NCI-H2227 (cell line): ENCODE measurements at regions not wholly inside any gene's neighbourhood (a gene's known extent, or its start where the extent isn't known, plus 50 kb on each side); places are given as distances from the start of the nearest gene placed in this dataset.

Source experiments
- DNase-seq: peaks from one replicate; lab custom pipeline; 2025; ENCODE audit not compliant: unreplicated experiment; lab: John Stamatoyannopoulos, UW

DNA sequence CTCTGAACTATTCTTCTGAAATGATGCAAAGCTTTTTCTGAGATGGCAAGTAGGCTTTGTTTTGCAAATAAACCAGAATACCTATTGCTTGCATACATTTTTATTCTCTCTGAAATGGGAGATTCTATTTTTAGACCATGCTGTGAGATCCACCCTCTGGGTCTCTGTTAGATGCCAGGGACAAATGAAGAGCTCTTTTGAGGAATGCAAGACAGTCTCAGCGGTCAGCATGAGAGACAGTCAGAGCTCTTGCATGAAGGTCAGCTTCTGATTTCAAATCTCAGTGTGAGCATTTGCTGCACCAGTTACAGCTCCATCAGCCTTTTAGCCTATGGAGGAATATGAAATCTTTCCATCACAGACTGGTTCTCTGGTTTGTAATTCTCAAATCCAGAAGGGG lies 429.9 kb upstream of the KLF6 start:
- DNase-seq, result no peak

DNA sequence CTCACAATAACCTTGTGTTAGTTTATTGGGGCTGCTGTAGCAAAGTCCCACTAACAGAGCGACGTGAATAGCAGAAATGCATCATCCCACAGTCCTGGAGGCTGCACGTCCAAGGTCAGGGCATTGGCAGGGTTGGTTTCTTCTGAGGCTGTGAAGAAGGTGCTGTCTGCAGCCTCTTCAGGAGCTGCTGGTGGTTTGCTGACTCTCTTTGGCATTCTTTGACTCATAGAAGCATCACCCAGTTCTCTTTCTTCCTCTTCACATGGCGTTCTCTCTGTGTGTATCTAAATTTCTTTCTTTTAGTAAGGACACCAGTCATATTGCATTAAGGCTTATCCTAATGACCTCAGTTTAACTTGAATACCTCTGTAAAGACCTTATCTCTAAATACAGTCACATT lies 428.4 kb upstream of the KLF6 start:
- no peak for DNase-seq

GRCh38 chr10:4212111-4212630 lies 427.2 kb upstream of the KLF6 start:
- DNase-seq, result no peak

GRCh38 chr10:4208499-4208898 lies 423.5 kb upstream of the KLF6 start:
- DNase-seq, result no peak

DNA sequence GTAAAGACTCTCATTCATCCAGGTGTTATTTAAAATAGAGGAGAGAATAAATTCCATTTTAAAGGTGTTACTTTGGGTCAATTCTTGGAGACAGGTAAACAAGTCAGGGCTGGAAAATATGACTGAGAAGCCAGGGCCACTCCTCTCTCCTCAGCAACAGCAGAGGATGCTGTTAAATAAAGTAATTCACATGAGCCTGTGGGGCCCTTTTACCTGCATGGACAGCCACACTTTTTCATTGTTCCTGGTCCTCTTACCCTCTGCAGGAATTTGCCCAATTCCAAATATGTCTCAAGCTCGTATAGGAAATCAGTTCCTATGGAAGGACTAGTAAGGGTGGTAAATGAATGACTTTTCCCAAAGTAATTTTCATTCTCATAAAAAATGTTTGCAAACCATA lies 420.1 kb upstream of the KLF6 start:
- no peak for DNase-seq

DNA sequence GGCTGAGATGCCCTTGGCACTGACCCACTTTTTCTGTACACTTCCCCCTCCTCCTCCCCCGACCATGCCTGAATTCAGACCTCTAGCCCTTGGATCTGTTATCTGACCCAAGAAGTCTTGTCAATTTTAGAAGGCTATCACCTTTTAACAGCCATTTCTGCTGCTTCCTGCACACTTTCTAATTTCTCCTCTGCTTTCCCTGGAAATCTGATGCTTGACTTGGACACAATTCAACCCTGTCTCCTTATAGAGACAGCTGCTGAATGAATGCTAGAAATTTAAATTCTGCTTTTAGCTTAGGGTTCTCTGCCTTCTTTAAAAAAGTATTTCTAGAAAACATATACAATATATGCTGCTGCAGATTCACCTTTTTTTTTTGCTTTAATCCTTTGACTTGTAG lies 417.9 kb upstream of the KLF6 start:
- DNase-seq, result no peak

DNA sequence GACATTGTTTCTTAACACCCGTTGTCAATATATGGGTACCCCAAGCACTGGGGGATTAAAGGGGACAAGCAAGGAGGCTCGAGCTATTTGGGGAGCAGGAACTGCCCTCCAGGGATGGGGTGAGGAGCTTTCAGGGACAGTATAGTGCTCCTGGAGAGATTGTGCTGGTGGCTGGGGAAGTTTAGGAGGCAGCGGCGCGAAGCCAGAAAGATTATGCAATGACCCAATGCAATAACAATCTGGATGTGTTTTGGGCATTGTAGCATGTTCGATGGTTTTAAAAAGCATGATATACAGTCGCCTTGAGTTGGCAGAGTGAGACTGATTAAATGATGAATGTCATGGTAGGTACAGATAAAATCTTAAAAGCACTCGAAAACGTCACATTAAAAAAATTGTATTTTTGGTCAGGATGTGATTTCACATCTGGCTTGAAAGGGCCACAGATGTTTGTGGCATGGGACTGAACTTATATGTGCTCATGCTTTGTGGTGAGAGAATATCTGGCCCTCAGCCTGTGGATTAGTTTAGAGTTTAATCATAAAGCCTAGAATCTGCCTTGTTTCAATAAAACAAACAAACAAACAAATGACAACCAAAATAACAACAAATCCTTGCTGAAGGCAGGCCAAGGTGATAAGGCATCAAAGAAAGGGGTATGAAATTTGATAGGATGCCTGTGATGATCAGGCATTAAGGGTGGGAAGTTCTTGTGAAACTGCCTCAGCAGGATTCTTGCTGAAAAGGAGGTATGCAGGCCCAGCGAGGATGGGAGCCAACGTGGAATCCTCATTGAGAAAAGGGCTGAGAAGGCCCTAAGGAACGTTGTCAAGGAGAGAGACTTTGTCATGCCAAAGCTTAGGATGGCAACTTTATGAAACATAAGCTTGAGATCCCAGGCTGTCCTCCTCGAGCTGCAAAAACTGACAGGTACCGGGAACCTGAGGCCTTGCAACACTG lies 417.1 kb upstream of the KLF6 start:
- no peak for DNase-seq

DNA sequence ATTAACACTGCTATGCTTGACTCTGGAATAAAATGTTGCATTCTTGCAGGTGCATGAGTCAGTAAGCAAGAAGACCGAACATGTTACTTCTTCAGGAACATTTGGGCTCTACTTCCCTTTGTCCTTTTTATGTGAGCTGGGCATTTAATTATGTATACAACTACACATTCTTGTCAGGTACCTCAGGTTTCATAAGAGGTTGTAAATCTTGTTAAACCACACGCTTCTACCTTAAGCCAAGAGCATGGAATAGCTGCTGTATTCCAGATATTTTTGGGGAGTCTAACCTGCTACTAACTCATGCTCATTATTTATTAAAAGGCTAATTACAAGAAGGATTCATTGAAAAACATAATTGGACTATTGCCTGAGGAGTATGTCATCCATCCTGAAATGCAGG lies 414.2 kb upstream of the KLF6 start:
- no peak for DNase-seq

- no peak for DNase-seq
Measured at GRCh38 chr10:4198216-4198615, 413.2 kb upstream of the KLF6 start.

GRCh38 chr10:4197676-4198075 lies 412.7 kb upstream of the KLF6 start:
- no peak for DNase-seq

- DNase-seq, result no peak
Measured at GRCh38 chr10:4196771-4197390, 411.9 kb upstream of the KLF6 start.

DNA sequence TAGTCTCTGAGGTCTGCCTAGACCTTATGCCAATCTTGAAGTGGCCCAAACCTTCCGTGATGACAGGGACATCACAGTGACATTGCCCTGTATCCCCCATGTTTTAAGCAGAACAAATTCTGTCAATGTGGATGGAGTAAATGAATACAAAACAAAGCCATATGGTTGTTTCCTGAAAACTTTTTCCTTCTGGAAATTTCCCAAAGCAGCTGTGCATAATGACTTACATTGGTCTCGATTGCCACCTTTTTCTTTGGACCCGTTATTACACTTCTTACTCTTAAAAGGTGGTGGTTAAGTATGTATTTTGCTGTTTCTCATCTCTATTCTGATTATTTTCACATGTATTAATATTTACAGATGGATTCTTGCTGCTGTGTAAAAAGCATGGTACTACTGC lies 411.2 kb upstream of the KLF6 start:
- DNase-seq, result no peak

DNA sequence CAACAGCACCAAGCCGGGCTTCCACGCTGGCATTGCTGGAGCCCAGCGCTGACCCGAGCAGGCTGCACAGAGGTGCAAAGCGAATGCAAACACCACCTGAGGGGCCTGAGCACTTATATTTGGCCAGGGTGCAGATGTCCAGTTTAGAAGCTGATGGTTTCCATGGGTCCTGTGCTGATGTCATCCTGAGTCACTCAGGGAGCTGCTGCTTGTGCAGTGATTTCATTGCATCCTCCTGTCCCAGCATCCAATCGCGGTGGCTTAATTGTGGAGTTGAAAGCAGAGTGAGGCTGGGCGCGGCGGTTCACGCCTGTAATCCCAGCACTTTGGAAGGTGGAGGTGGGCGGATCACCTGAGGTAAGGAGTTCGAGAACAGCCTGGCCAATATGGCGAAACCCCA lies 410.2 kb upstream of the KLF6 start:
- no peak for DNase-seq

- DNase-seq, result no peak
Measured at GRCh38 chr10:4194231-4194630, 409.2 kb upstream of the KLF6 start.

- DNase-seq, result no peak
Measured at GRCh38 chr10:4191894-4192293, 406.9 kb upstream of the KLF6 start.

DNA sequence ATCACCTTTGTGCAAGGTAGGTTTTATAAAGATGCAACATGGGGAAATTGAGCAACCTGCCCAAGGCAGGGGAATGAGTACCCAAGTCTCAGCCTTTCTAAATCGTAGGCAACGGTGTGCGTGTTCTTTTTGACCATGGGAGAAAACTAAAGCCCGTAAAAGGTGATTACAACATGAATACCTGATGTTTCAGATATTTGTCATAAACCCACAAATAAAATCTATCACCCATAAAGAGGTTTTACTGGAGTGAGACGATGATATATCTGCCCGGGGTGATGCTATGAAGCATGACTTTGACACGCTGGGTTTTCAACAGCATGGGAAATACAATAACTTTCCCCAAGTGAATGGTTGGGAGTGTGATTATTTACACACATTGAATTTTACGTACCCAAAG lies 406.3 kb upstream of the KLF6 start:
- no peak for DNase-seq

- DNase-seq, result no peak
Measured at GRCh38 chr10:4190876-4191275, 405.9 kb upstream of the KLF6 start.

GRCh38 chr10:4189281-4189680 lies 404.3 kb upstream of the KLF6 start:
- DNase-seq, result no peak

- no peak for DNase-seq
Measured at GRCh38 chr10:4188406-4188805, 403.4 kb upstream of the KLF6 start.

- no peak for DNase-seq
Measured at GRCh38 chr10:4186849-4187540, 402.0 kb upstream of the KLF6 start.

- no peak for DNase-seq
Measured at GRCh38 chr10:4183761-4184261, 398.8 kb upstream of the KLF6 start.
